SU-DHL-6 (cell line): ENCODE measurements at regions not wholly inside any gene's neighbourhood (a gene's known extent, or its start where the extent isn't known, plus 50 kb on each side); places are given as distances from the start of the nearest gene placed in this dataset.

Experiments used
- H2AFZ ChIP-seq: fragments of 200-600 bp; sonication (generic); 2 replicates; pipeline ENCODE4 v1.6.1; 2014; ENCODE audit warnings: low read depth, mild to moderate bottlenecking, moderate library complexity, mixed read lengths, antibody characterized with exemption, low read length; ENCODE audit not compliant: severe bottlenecking
- H3F3A ChIP-seq: fragments of 200-600 bp; shearing (Covaris generic); 2 replicates; pipeline ENCODE4 v1.6.0; 2016; ENCODE audit warnings: antibody characterized with exemption, mild to moderate bottlenecking; ENCODE audit not compliant: insufficient read depth
- H3K27ac ChIP-seq: fragments of 200-600 bp; sonication (generic); 2 replicates; pipeline ENCODE4 v1.5.1; 2016; ENCODE audit warnings: low read depth, mild to moderate bottlenecking, low read length, moderate library complexity, mixed read lengths
- H3K27me3 ChIP-seq: fragments of 200-600 bp; sonication (generic), shearing (Covaris generic); 2 replicates; pipeline ENCODE4 v1.6.0; 2014; ENCODE audit warnings: mild to moderate bottlenecking, low read length
- H3K36me3 ChIP-seq: fragments of 200-600 bp; sonication (generic); 2 replicates; pipeline ENCODE4 v1.6.1; 2014; ENCODE audit warnings: mild to moderate bottlenecking, low read length, mixed read lengths
- H3K4me2 ChIP-seq: fragments of 300-600, 200-600 bp; shearing (Covaris generic), sonication (generic); 2 replicates; pipeline ENCODE4 v1.6.0; 2014; ENCODE audit warnings: low read length, low read depth, mild to moderate bottlenecking; ENCODE audit not compliant: poor library complexity, severe bottlenecking
- H3K4me3 ChIP-seq: fragments of 200-600 bp; sonication (generic); 2 replicates; pipeline ENCODE4 v1.5.1; 2014; ENCODE audit warnings: antibody characterized with exemption, low read length, mild to moderate bottlenecking, mixed read lengths; ENCODE audit not compliant: insufficient read depth, poor library complexity, severe bottlenecking
- H3K79me2 ChIP-seq: fragments of 200-600 bp; sonication (generic); 2 replicates; pipeline ENCODE4 v1.6.1; 2014; ENCODE audit warnings: mild to moderate bottlenecking, low read length, moderate library complexity; ENCODE audit not compliant: insufficient read depth
- H3K9ac ChIP-seq: fragments of 200-600 bp; sonication (generic); 2 replicates; pipeline ENCODE4 v1.7.0; 2014; ENCODE audit warnings: mild to moderate bottlenecking, low read length
- H3K9me2 ChIP-seq: fragments of 200-600 bp; sonication (generic); replicated peaks from 2 replicates; pipeline ENCODE4 v1.6.1; 2014; ENCODE audit warnings: low read length; ENCODE audit not compliant: insufficient read depth
- H3K9me3 ChIP-seq: fragments of 200-600 bp; sonication (generic); 2 replicates; pipeline ENCODE4 v1.6.1; 2014; ENCODE audit warnings: low read length, mixed read lengths; ENCODE audit not compliant: insufficient read depth
- H4K20me1 ChIP-seq: fragments of 200-600 bp; sonication (generic); 2 replicates; pipeline ENCODE4 v1.6.1; 2014; ENCODE audit warnings: low read depth, mild to moderate bottlenecking, antibody characterized with exemption, low read length, moderate library complexity, mixed read lengths
- CTCF ChIP-seq: fragments of 200-600 bp; sonication (generic); IDR thresholded peaks from one replicate; pipeline ENCODE4 v1.5.1; 2017; ENCODE audit warnings: antibody characterized with exemption, mild to moderate bottlenecking, low read length, moderate library complexity; ENCODE audit not compliant: insufficient read depth, poor library complexity, severe bottlenecking
- EZH2phosphoT487 ChIP-seq: fragments of 200-600 bp; sonication (generic), shearing (Covaris generic); conservative IDR thresholded peaks from 2 replicates; pipeline ENCODE4 v1.6.1; 2018; ENCODE audit warnings: mild to moderate bottlenecking, antibody characterized with exemption, low read length, moderate library complexity, mixed read lengths

- no peak for TF ChIP-seq CTCF
- no peak for TF ChIP-seq EZH2phosphoT487
- Histone ChIP-seq H3K27me3 (no peaks in the 10 kb centered on the region), H3K9me2 (no peaks in the 10 kb centered on the region), H3K4me3 (no peak overlapping the region), H3K36me3 (no peaks in the 10 kb centered on the region), H4K20me1 (no peaks in the 10 kb centered on the region), H3K9me3 (no peaks in the 10 kb centered on the region), H3K27ac (no peak overlapping the region), H3K9ac (no peak overlapping the region), H3K4me2 (no peak overlapping the region), H3K79me2 (no peaks in the 10 kb centered on the region), H3F3A (no peaks in the 10 kb centered on the region), H2AFZ (no peak overlapping the region)
Observed at GRCh38 chr4:112973750-112974251, 75.7 kb upstream of the ANK2 start.

GRCh38 chr4:112975567-112976355, 73.7 kb upstream of the ANK2 start:
- H3F3A ChIP-seq, result no peaks in the 10 kb centered on the region
- H3K79me2 ChIP-seq, result no peaks in the 10 kb centered on the region
- H2AFZ ChIP-seq, result no peak overlapping the region
- no peak overlapping the region for H3K27ac ChIP-seq
- no peaks in the 10 kb centered on the region for H3K9me3 ChIP-seq
- H3K4me3 ChIP-seq, result no peak overlapping the region
- TF ChIP-seq EZH2phosphoT487, result no peak
- no peak for TF ChIP-seq CTCF
- H3K36me3 ChIP-seq, result no peaks in the 10 kb centered on the region
- H4K20me1 ChIP-seq, result no peaks in the 10 kb centered on the region
- H3K27me3 ChIP-seq, result no peaks in the 10 kb centered on the region
- H3K9me2 ChIP-seq, result no peaks in the 10 kb centered on the region
- H3K9ac ChIP-seq, result no peak overlapping the region
- H3K4me2 ChIP-seq, result no peak overlapping the region

- H4K20me1 ChIP-seq, result no peaks in the 10 kb centered on the region
- H3F3A ChIP-seq, result no peaks in the 10 kb centered on the region
- H3K27me3 ChIP-seq, result no peaks in the 10 kb centered on the region
- H3K4me3 ChIP-seq, result no peak overlapping the region
- no peaks in the 10 kb centered on the region for H3K9me3 ChIP-seq
- H3K27ac ChIP-seq, result no peak overlapping the region
- no peak overlapping the region for H2AFZ ChIP-seq
- no peaks in the 10 kb centered on the region for H3K36me3 ChIP-seq
- H3K79me2 ChIP-seq, result no peaks in the 10 kb centered on the region
- H3K9me2 ChIP-seq, result no peaks in the 10 kb centered on the region
- no peak overlapping the region for H3K4me2 ChIP-seq
- H3K9ac ChIP-seq, result no peak overlapping the region
- TF ChIP-seq CTCF, result no peak
- TF ChIP-seq EZH2phosphoT487, result no peak
Observed at GRCh38 chr4:112978691-112979472, 70.6 kb upstream of the ANK2 start.
